ENCODE measurements at regions not wholly inside any gene's neighbourhood (a gene's known extent, or its start where the extent isn't known, plus 50 kb on each side); places are given as distances from the start of the nearest gene placed in this dataset.

- TF ChIP-seq REST (IDR thresholded peaks at IDR 0.05; ENCODE audit: low read depth) (no peak), EP300 (IDR thresholded peaks at IDR 0.05; ENCODE audit: borderline replicate concordance) (no peak), TAF1 (IDR thresholded peaks at IDR 0.05; ENCODE audit: low read depth) (no peak), RAD21 (IDR thresholded peaks at IDR 0.05; ENCODE audit: low read depth) (no peak), CREB1 (IDR thresholded peaks at IDR 0.05; ENCODE audit: low read depth) (no peak), YY1 (IDR thresholded peaks at IDR 0.05; ENCODE audit: low read depth) (no peak), USF1 (IDR thresholded peaks at IDR 0.05) (no peak), NFIC (IDR thresholded peaks at IDR 0.05) (no peak), TEAD4 (IDR thresholded peaks at IDR 0.05) (no peak), TCF12 (IDR thresholded peaks at IDR 0.05; ENCODE audit: low read depth) (no peak), CEBPB (IDR thresholded peaks at IDR 0.05) (no peak), EGR1 (IDR thresholded peaks at IDR 0.05) (no peak), ZBTB7A (IDR thresholded peaks at IDR 0.05; ENCODE audit: low read depth) (no peak), MAX (IDR thresholded peaks at IDR 0.05) (no peak)
These were observed 52.5 kb upstream of the SPTLC3 start for GRCh38 chr20:12956303-12956702.

Measured in Ishikawa (cell line).